GM23338 (cell line): ENCODE measurements at regions not wholly inside any gene's neighbourhood (a gene's known extent, or its start where the extent isn't known, plus 50 kb on each side); places are given as distances from the start of the nearest gene placed in this dataset.

ENCODE experiments used
- CREB1 ChIP-seq: fragments of 250-450 bp; sonication (Bioruptor Pico); IDR thresholded peaks from 2 replicates; pipeline ENCODE4 v1.5.0; 2020; ENCODE audit warnings: low read depth, mild to moderate bottlenecking, moderate library complexity
- JUNB ChIP-seq: IDR thresholded peaks from one replicate; pipeline ENCODE4 v1.6.1; 2016; ENCODE audit warnings: antibody characterized with exemption; ENCODE audit not compliant: unreplicated experiment
- POLR2AphosphoS5 ChIP-seq: IDR thresholded peaks from 2 replicates; pipeline ENCODE4 v1.6.1; 2016; ENCODE audit warnings: antibody characterized with exemption, low read depth
- ZNF114 ChIP-seq: fragments of 250-450 bp; sonication (Bioruptor Pico); IDR thresholded peaks from 2 replicates; pipeline ENCODE4 v1.5.0; 2020; ENCODE audit warnings: mild to moderate bottlenecking, moderate library complexity
- TF ChIP-seq, protein P1 (sequence below), 2 experiments: fragments of 200-600 bp in 1 of 2; sonication (generic) in 1 of 2; conservative IDR thresholded peaks; 2 replicates each; pipeline versions ENCODE4 v1.5.1 to v1.6.1; 2016 to 2017; ENCODE audit warnings: antibody characterized with exemption in 2 of 2, low read depth in 2 of 2, mild to moderate bottlenecking in 2 of 2, moderate library complexity in 1 of 2
- TF ChIP-seq, protein P2 (sequence below): IDR thresholded peaks from one replicate; pipeline ENCODE4 v1.6.1; 2018; ENCODE audit warnings: antibody characterized with exemption; ENCODE audit not compliant: unreplicated experiment

DNA sequence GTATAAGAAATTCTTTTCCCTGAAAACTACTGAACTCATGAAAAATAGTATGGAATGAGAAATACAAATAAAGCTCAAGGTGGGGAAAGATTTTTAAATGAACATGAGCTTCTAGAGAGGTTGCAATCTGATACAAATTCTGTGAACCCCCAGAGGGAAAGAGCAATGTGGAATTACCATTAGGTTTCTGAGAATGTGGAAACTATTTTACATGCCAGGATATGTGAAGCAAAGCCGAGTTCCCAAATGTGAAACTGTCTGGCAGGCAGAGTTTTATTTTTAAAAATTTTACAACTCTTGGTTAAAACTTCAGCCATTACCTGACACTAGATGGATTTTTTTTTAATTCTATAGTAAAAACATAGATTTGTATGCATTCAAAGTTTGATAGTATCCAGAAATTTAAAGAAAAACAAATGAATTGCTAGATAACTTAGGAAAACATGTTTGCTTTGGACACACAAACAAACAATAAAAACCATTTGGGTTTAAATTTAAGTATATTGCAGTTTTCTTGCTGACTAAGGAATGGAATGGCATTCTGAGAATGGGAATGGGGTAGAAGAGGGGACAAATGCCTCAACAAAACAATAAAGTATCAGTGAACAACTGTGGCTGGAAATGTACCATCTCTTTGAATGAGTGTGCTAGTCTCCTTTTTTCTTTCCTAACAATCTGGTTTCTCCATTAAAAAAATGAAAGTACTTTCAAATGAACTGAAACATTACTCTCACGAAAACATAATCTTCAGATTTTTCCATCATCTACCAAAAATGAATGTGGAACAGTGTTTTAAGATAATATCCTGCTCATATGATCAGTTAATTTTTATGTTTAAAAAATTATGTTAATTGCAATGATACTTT is 99.6 kb downstream of the PCDH18 start:
- TF ChIP-seq, protein P1, sequence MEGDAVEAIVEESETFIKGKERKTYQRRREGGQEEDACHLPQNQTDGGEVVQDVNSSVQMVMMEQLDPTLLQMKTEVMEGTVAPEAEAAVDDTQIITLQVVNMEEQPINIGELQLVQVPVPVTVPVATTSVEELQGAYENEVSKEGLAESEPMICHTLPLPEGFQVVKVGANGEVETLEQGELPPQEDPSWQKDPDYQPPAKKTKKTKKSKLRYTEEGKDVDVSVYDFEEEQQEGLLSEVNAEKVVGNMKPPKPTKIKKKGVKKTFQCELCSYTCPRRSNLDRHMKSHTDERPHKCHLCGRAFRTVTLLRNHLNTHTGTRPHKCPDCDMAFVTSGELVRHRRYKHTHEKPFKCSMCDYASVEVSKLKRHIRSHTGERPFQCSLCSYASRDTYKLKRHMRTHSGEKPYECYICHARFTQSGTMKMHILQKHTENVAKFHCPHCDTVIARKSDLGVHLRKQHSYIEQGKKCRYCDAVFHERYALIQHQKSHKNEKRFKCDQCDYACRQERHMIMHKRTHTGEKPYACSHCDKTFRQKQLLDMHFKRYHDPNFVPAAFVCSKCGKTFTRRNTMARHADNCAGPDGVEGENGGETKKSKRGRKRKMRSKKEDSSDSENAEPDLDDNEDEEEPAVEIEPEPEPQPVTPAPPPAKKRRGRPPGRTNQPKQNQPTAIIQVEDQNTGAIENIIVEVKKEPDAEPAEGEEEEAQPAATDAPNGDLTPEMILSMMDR (conservative IDR thresholded peaks at IDR 0.05; ENCODE audit: low read depth in 2 of 2) = no peak
- no peak for TF ChIP-seq JUNB
- no peak for TF ChIP-seq CREB1 (CRISPR knock-in tag)
- TF ChIP-seq ZNF114 (CRISPR knock-in tag) = no peak
- TF ChIP-seq, protein P2, sequence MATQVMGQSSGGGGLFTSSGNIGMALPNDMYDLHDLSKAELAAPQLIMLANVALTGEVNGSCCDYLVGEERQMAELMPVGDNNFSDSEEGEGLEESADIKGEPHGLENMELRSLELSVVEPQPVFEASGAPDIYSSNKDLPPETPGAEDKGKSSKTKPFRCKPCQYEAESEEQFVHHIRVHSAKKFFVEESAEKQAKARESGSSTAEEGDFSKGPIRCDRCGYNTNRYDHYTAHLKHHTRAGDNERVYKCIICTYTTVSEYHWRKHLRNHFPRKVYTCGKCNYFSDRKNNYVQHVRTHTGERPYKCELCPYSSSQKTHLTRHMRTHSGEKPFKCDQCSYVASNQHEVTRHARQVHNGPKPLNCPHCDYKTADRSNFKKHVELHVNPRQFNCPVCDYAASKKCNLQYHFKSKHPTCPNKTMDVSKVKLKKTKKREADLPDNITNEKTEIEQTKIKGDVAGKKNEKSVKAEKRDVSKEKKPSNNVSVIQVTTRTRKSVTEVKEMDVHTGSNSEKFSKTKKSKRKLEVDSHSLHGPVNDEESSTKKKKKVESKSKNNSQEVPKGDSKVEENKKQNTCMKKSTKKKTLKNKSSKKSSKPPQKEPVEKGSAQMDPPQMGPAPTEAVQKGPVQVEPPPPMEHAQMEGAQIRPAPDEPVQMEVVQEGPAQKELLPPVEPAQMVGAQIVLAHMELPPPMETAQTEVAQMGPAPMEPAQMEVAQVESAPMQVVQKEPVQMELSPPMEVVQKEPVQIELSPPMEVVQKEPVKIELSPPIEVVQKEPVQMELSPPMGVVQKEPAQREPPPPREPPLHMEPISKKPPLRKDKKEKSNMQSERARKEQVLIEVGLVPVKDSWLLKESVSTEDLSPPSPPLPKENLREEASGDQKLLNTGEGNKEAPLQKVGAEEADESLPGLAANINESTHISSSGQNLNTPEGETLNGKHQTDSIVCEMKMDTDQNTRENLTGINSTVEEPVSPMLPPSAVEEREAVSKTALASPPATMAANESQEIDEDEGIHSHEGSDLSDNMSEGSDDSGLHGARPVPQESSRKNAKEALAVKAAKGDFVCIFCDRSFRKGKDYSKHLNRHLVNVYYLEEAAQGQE = no peak
- no peak for TF ChIP-seq POLR2AphosphoS5
